Sigmoid colon (tissue), 4 donors: ENCODE measurements at regions not wholly inside any gene's neighbourhood (a gene's known extent, or its start where the extent isn't known, plus 50 kb on each side); places are given as distances from the start of the nearest gene placed in this dataset.

ENCODE experiments used
- EP300 ChIP-seq, 4 donors: sonication (generic); formaldehyde crosslinking; IDR thresholded peaks; one replicate each; pipeline ENCODE4 v1.6.1; 2017; ENCODE audit warnings: antibody characterized with exemption in 4 of 4
- POLR2A ChIP-seq, 2 donors: fragments of 450-650 bp; IDR thresholded peaks; one replicate each; pipeline ENCODE4 v1.6.1; 2016; ENCODE audit warnings: antibody characterized with exemption in 2 of 2, mild to moderate bottlenecking in 2 of 2, moderate library complexity in 2 of 2
- TF ChIP-seq, protein P1 (sequence below), 4 experiments: fragments of 450-650 bp in 3 of 4; fragments of 200-600 bp in 1 of 4; IDR thresholded peaks; one replicate each; pipeline ENCODE4 v1.5.1; 2016 to 2019; ENCODE audit warnings: antibody characterized with exemption in 4 of 4, mild to moderate bottlenecking in 3 of 4, moderate library complexity in 2 of 4

DNA sequence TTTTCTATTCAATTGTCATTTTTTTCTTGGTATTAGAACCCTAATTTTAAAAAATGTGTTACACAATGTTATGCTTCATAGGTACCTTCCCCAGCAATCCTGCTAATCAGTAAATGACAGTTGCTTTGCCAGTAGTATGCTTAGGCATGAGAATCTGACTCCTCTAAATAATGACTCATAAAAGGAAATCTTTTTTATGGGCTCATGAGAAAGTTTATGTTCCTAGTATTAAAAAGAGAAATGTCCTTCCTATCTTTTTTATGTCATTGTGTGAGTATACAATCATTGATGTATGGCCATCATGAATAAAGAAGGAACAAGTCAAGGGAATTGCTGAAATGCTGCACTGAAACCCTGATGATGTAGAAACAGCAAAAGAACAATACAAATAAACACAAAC lies 1237.7 kb upstream of the PCDH20 start:
- TF ChIP-seq, protein P1, sequence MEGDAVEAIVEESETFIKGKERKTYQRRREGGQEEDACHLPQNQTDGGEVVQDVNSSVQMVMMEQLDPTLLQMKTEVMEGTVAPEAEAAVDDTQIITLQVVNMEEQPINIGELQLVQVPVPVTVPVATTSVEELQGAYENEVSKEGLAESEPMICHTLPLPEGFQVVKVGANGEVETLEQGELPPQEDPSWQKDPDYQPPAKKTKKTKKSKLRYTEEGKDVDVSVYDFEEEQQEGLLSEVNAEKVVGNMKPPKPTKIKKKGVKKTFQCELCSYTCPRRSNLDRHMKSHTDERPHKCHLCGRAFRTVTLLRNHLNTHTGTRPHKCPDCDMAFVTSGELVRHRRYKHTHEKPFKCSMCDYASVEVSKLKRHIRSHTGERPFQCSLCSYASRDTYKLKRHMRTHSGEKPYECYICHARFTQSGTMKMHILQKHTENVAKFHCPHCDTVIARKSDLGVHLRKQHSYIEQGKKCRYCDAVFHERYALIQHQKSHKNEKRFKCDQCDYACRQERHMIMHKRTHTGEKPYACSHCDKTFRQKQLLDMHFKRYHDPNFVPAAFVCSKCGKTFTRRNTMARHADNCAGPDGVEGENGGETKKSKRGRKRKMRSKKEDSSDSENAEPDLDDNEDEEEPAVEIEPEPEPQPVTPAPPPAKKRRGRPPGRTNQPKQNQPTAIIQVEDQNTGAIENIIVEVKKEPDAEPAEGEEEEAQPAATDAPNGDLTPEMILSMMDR (IDR thresholded peaks at IDR 0.05): no peak
- TF ChIP-seq EP300 (IDR thresholded peaks at IDR 0.05) (no peak), POLR2A (IDR thresholded peaks at IDR 0.05) (no peak)
